CD4-positive, alpha-beta T cell treated with Interleukin-4 for 1 hour (primary cell): ENCODE measurements at regions not wholly inside any gene's neighbourhood (a gene's known extent, or its start where the extent isn't known, plus 50 kb on each side); places are given as distances from the start of the nearest gene placed in this dataset.

Experiments used
- DNase-seq, 2 donors: peaks; one replicate each; pipeline ENCODE4 v3.0.0-alpha.2; 2020 to 2022

- peak in 1 of 2 donors; percentile 2 for DNase-seq
Measured at GRCh38 chr6:40743226-40743625, 156.1 kb upstream of the LRFN2 start.

- DNase-seq = no peak
Measured at GRCh38 chr6:40740518-40740917, 153.4 kb upstream of the LRFN2 start.

- DNase-seq = no peak
Measured at GRCh38 chr6:40738551-40739193, 151.5 kb upstream of the LRFN2 start.

GRCh38 chr6:40735521-40735920, 148.4 kb upstream of the LRFN2 start:
- peak in 1 of 2 donors; percentile 1 for DNase-seq

GRCh38 chr6:40735121-40735520, 148.0 kb upstream of the LRFN2 start:
- DNase-seq = no peak

- no peak for DNase-seq
Measured at GRCh38 chr6:40734607-40735006, 147.4 kb upstream of the LRFN2 start.

GRCh38 chr6:40733770-40734396, 146.7 kb upstream of the LRFN2 start:
- DNase-seq = no peak

- no peak for DNase-seq
Measured at GRCh38 chr6:40733290-40733689, 146.1 kb upstream of the LRFN2 start.

- no peak for DNase-seq
Measured at GRCh38 chr6:40732878-40733277, 145.7 kb upstream of the LRFN2 start.

- DNase-seq = no peak
Measured at GRCh38 chr6:40728643-40729042, 141.5 kb upstream of the LRFN2 start.

- no peak for DNase-seq
Measured at GRCh38 chr6:40727271-40727670, 140.1 kb upstream of the LRFN2 start.

- DNase-seq = no peak
Measured at GRCh38 chr6:40726853-40727252, 139.7 kb upstream of the LRFN2 start.

- DNase-seq = no peak
Measured at GRCh38 chr6:40725390-40725789, 138.2 kb upstream of the LRFN2 start.

- no peak for DNase-seq
Measured at GRCh38 chr6:40724886-40725285, 137.7 kb upstream of the LRFN2 start.

GRCh38 chr6:40723967-40724366, 136.8 kb upstream of the LRFN2 start:
- no peak for DNase-seq

GRCh38 chr6:40722553-40723258, 135.5 kb upstream of the LRFN2 start:
- DNase-seq = no peak

- no peak for DNase-seq
Measured at GRCh38 chr6:40722091-40722490, 134.9 kb upstream of the LRFN2 start.

GRCh38 chr6:40721271-40721952, 134.2 kb upstream of the LRFN2 start:
- DNase-seq = no peak

GRCh38 chr6:40720375-40720748, 133.2 kb upstream of the LRFN2 start:
- no peak for DNase-seq

GRCh38 chr6:40719671-40720374, 132.7 kb upstream of the LRFN2 start:
- DNase-seq = no peak

GRCh38 chr6:40718401-40718800, 131.2 kb upstream of the LRFN2 start:
- DNase-seq = no peak

- DNase-seq = no peak
Measured at GRCh38 chr6:40717411-40718057, 130.4 kb upstream of the LRFN2 start.
